HEK293 (cell line): ENCODE measurements at regions not wholly inside any gene's neighbourhood (a gene's known extent, or its start where the extent isn't known, plus 50 kb on each side); places are given as distances from the start of the nearest gene placed in this dataset.

Experiments used
- CTCF ChIA-PET: fragments of 350-600 bp; formaldehyde crosslinking; extraction: SDS; loops from one replicate; lab custom pipeline; 2021; ENCODE audit warnings: antibody characterized with exemption; lab: Yijun Ruan, JAX
- POLR2A ChIA-PET: fragments of 300-600 bp; formaldehyde crosslinking; extraction: SDS; loops from one replicate; lab custom pipeline; 2020; ENCODE audit warnings: antibody characterized with exemption, inconsistent platforms; lab: Yijun Ruan, JAX
- H3K27ac ChIP-seq: fragments of 200-500 bp; sonication (Bioruptor generic); 2 replicates; pipeline ENCODE4 v1.5.1; 2014; ENCODE audit warnings: low read depth, low read length, control low read depth, inconsistent platforms; ENCODE audit errors: extremely low read depth
- H3K36me3 ChIP-seq, 2 experiments: fragments of 200-500 bp in 1 of 2; sonication (Bioruptor generic) in 1 of 2; 1 replicate in 1 of 2; 2 replicates in 1 of 2; pipeline ENCODE4 v1.5.1; 2014 to 2017; ENCODE audit warnings: inconsistent platforms in 2 of 2, low read length in 2 of 2; ENCODE audit not compliant: control insufficient read depth in 2 of 2, insufficient read depth in 1 of 2
- H3K4me1 ChIP-seq: fragments of 200-500 bp; sonication (Bioruptor generic); 2 replicates; pipeline ENCODE4 v1.5.1; 2014; ENCODE audit warnings: mild to moderate bottlenecking, low read length, inconsistent platforms; ENCODE audit not compliant: control insufficient read depth, insufficient read depth
- H3K4me3 ChIP-seq: 2 replicates; pipeline ENCODE4 v1.5.1; 2011; ENCODE audit warnings: low read depth, mild to moderate bottlenecking, control low read depth, low read length, moderate library complexity
- H3K9me3 ChIP-seq: fragments of 200-500 bp; sonication (Bioruptor generic); 2 replicates; pipeline ENCODE4 v1.5.1; 2014; ENCODE audit warnings: low read depth, low read length, inconsistent platforms; ENCODE audit not compliant: control insufficient read depth, insufficient read depth
- BCL11A ChIP-seq: fragments of 450-650 bp; formaldehyde crosslinking; IDR thresholded peaks from 2 replicates; pipeline ENCODE4 v1.5.1; 2016; ENCODE audit warnings: low read depth, missing biosample characterization, missing genetic modification characterization
- KLF1 ChIP-seq: fragments of 450-650 bp; formaldehyde crosslinking; IDR thresholded peaks from 2 replicates; pipeline ENCODE4 v1.5.1; 2016; ENCODE audit warnings: missing biosample characterization, missing genetic modification characterization
- KLF9 ChIP-seq: fragments of 450-650 bp; formaldehyde crosslinking; IDR thresholded peaks from 2 replicates; pipeline ENCODE4 v1.5.1; 2016; ENCODE audit warnings: missing biosample characterization, missing genetic modification characterization, low read depth
- OSR2 ChIP-seq: fragments of 450-650 bp; formaldehyde crosslinking; IDR thresholded peaks from 2 replicates; pipeline ENCODE4 v1.5.1; 2016; ENCODE audit warnings: missing biosample characterization, missing genetic modification characterization
- PRDM1 ChIP-seq: fragments of 450-650 bp; formaldehyde crosslinking; IDR thresholded peaks from 2 replicates; pipeline ENCODE4; 2016; ENCODE audit warnings: missing biosample characterization, missing genetic modification characterization
- REPIN1 ChIP-seq: fragments of 450-650 bp; formaldehyde crosslinking; IDR thresholded peaks from 2 replicates; pipeline ENCODE4 v1.5.1; 2017; ENCODE audit warnings: missing biosample characterization, missing genetic modification characterization, low read depth
- SP2 ChIP-seq: fragments of 450-650 bp; formaldehyde crosslinking; IDR thresholded peaks from 2 replicates; pipeline ENCODE4 v1.5.1; 2016; ENCODE audit warnings: missing biosample characterization, missing genetic modification characterization
- SP3 ChIP-seq: fragments of 450-650 bp; formaldehyde crosslinking; IDR thresholded peaks from 2 replicates; pipeline ENCODE4 v1.5.1; 2016; ENCODE audit warnings: missing biosample characterization, missing genetic modification characterization
- ZFHX2 ChIP-seq: fragments of 450-650 bp; formaldehyde crosslinking; conservative IDR thresholded peaks from 2 replicates; pipeline ENCODE4 v1.5.1; 2016; ENCODE audit warnings: missing biosample characterization, missing genetic modification characterization
- ZNF114 ChIP-seq: fragments of 450-650 bp; formaldehyde crosslinking; IDR thresholded peaks from 2 replicates; pipeline ENCODE4 v1.5.0; 2017; ENCODE audit warnings: missing biosample characterization, missing genetic modification characterization
- ZNF184 ChIP-seq: fragments of 450-650 bp; IDR thresholded peaks from 2 replicates; pipeline ENCODE4 v1.5.1; 2018; ENCODE audit warnings: missing biosample characterization, mild to moderate bottlenecking, missing genetic modification characterization
- ZNF202 ChIP-seq: fragments of 450-650 bp; formaldehyde crosslinking; IDR thresholded peaks from 2 replicates; pipeline ENCODE4 v1.5.1; 2016; ENCODE audit warnings: missing biosample characterization, missing genetic modification characterization, borderline replicate concordance
- ZNF433 ChIP-seq: fragments of 450-650 bp; formaldehyde crosslinking; IDR thresholded peaks from 2 replicates; pipeline ENCODE4 v1.5.1; 2016; ENCODE audit warnings: missing biosample characterization, missing genetic modification characterization, low read depth
- ZNF549 ChIP-seq: fragments of 450-650 bp; IDR thresholded peaks from 2 replicates; pipeline ENCODE4 v1.5.1; 2018; ENCODE audit warnings: missing biosample characterization, missing genetic modification characterization, mild to moderate bottlenecking, inconsistent platforms, moderate library complexity
- ZNF596 ChIP-seq: fragments of 450-650 bp; IDR thresholded peaks from 2 replicates; pipeline ENCODE4 v1.5.0; 2018; ENCODE audit warnings: missing biosample characterization, mild to moderate bottlenecking, missing genetic modification characterization, moderate library complexity
- ZNF629 ChIP-seq: fragments of 450-650 bp; formaldehyde crosslinking; IDR thresholded peaks from 2 replicates; pipeline ENCODE4 v1.5.1; 2017; ENCODE audit warnings: missing biosample characterization, missing genetic modification characterization
- ZNF677 ChIP-seq: fragments of 450-650 bp; IDR thresholded peaks from 2 replicates; pipeline ENCODE4 v1.5.0; 2018; ENCODE audit warnings: missing biosample characterization, mild to moderate bottlenecking, missing genetic modification characterization, moderate library complexity
- ZNF76 ChIP-seq: fragments of 450-650 bp; formaldehyde crosslinking; IDR thresholded peaks from 2 replicates; pipeline ENCODE4; 2016; ENCODE audit warnings: low read depth, missing biosample characterization, missing genetic modification characterization, borderline replicate concordance
- ZNF777 ChIP-seq: fragments of 450-650 bp; formaldehyde crosslinking; IDR thresholded peaks from 2 replicates; pipeline ENCODE4 v1.5.1; 2017; ENCODE audit warnings: missing biosample characterization, missing genetic modification characterization, borderline replicate concordance
- TF ChIP-seq, protein P1 (sequence below): IDR thresholded peaks from 2 replicates; pipeline ENCODE4 v1.6.1; 2011; ENCODE audit warnings: mild to moderate bottlenecking, low read depth, low read length, borderline replicate concordance
- TF ChIP-seq, protein P2 (sequence below): fragments of 450-650 bp; formaldehyde crosslinking; IDR thresholded peaks from 2 replicates; pipeline ENCODE4 v1.5.1; 2016; ENCODE audit warnings: missing biosample characterization, missing genetic modification characterization
- TF ChIP-seq, protein P3 (sequence below): fragments of 450-650 bp; formaldehyde crosslinking; IDR thresholded peaks from 2 replicates; pipeline ENCODE4 v1.5.1; 2016; ENCODE audit warnings: missing biosample characterization, missing genetic modification characterization
- TF ChIP-seq, protein P4 (sequence below): fragments of 450-650 bp; formaldehyde crosslinking; IDR thresholded peaks from 2 replicates; pipeline ENCODE4 v1.5.1; 2016; ENCODE audit warnings: missing biosample characterization, missing genetic modification characterization
- TF ChIP-seq, protein P5 (sequence below): fragments of 450-650 bp; formaldehyde crosslinking; IDR thresholded peaks from 2 replicates; pipeline ENCODE4 v1.5.1; 2017; ENCODE audit warnings: missing biosample characterization, missing genetic modification characterization

DNA sequence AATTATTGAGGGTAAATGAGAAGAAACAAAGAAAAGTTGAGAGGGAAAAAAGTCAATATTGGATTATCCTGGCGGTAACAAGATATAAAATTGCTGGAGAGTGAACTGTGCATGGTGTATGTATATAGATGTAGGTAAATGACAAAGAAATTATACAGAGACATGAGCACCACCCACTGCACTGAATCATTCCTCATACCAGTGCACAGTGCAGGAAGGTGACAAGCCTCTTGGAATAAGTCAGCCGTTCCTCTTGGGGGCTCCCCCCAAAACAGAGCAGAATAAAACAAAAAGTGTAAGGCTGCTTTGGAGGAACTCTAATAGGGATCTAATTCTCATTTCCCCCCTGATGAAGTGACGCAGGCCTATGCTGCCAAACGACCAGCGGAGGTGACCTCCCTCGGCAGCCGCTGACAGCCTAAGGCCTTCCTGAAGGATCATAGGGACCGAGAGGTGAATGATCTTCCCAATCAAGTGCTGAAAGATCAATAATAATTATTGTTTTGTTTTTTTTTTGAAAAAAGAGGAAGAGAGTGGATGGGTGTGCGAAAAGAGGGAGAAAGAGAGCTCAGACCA, 245.0 kb downstream of the PSAT1 start (continued):
- TF ChIP-seq, protein P1, sequence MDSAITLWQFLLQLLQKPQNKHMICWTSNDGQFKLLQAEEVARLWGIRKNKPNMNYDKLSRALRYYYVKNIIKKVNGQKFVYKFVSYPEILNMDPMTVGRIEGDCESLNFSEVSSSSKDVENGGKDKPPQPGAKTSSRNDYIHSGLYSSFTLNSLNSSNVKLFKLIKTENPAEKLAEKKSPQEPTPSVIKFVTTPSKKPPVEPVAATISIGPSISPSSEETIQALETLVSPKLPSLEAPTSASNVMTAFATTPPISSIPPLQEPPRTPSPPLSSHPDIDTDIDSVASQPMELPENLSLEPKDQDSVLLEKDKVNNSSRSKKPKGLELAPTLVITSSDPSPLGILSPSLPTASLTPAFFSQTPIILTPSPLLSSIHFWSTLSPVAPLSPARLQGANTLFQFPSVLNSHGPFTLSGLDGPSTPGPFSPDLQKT: no peak
- TF ChIP-seq SP2 (no peak), ZNF596 (tag by site-specific recombination) (no peak), PRDM1 (tag by site-specific recombination) (no peak), ZNF184 (tag by site-specific recombination) (no peak)
- TF ChIP-seq, all 188 proteins: peak for 0

DNA sequence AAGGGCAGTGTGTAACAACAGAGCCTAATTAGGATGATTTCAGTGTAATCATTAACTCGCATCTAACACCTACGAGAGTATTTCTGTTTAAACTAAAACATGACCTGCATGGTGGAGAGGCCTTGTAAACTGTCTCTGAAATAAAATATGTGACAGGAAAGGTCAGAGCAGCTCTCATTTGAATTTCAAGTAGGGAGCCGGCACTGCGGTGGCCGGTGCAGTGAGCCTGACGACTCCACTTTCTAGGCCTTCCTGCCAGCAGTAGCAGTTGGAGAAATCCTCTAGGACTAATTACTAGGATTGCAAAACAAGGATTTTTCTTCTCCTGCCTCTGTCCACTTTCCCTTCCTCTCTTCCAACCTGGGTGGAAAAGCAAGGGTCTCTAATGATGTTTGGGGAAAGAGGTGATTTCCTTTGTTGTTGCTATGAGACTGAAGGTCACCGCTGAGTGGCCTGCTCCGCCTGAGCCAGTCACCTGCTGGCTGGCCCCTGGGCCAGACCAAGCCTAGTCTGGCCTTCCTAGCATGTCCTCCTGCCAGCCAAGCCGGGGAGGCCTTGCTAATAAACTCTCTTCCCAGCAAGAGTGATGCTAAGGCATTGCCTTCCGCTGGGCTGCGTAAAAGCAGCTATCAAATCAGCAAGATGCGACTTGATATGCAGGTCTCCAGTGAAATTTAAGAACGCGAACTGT, 245.7 kb downstream of the PSAT1 start:
- no peak overlapping the region for H3K4me3 ChIP-seq
- no peak overlapping the region for H3K27ac ChIP-seq
- H3K36me3 ChIP-seq: no peaks in the 10 kb centered on the region
- POLR2A ChIA-PET: interaction anchor here (0.6 kb wide), 1 partner anchor 11 kb away, joined by 3 read pairs; no protein-coding TSS in a partner anchor
- no peaks in the 10 kb centered on the region for H3K9me3 ChIP-seq
- H3K4me1 ChIP-seq: no peaks in the 10 kb centered on the region
- CTCF ChIA-PET: interaction anchor here (0.6 kb wide), 1 partner anchor 238 kb away, joined by 3 read pairs; no protein-coding TSS in a partner anchor
- no peak for TF ChIP-seq BCL11A (tag by site-specific recombination)
- no peak for TF ChIP-seq ZNF629
- no peak for TF ChIP-seq ZNF76 (tag by site-specific recombination)
- no peak for TF ChIP-seq ZNF677 (tag by site-specific recombination)
- TF ChIP-seq, protein P2, sequence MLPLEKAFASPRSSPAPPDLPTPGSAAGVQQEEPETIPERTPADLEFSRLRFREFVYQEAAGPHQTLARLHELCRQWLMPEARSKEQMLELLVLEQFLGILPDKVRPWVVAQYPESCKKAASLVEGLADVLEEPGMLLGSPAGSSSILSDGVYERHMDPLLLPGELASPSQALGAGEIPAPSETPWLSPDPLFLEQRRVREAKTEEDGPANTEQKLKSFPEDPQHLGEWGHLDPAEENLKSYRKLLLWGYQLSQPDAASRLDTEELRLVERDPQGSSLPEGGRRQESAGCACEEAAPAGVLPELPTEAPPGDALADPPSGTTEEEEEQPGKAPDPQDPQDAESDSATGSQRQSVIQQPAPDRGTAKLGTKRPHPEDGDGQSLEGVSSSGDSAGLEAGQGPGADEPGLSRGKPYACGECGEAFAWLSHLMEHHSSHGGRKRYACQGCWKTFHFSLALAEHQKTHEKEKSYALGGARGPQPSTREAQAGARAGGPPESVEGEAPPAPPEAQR (tag by site-specific recombination): no peak
- TF ChIP-seq ZNF202: no peak
- TF ChIP-seq SP2: no peak
- no peak for TF ChIP-seq REPIN1 (tag by site-specific recombination)
- TF ChIP-seq SP3 (tag by site-specific recombination): no peak

DNA sequence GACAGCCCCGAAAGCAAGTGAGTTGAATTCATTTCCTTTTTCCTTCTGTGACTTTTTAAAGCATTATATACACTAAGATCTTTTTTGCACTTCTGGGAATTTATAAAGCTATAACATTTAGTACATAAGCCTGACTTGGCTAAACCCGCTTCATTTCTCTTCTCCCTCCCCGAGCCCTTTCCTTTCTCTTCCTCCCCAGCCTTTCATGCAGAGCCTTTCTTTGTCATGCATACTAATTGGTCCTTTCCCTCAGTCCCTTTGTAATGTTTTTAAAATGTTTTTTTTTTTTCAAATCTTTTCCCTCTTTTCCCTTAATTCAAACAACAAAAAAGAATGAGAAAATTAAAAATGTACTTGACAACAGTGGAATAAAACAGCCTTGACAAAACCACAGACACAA, 246.4 kb downstream of the PSAT1 start:
- ChIA-PET POLR2A (no interaction called here), CTCF (interaction anchor here (0.5 kb wide), 1 partner anchor 47 kb away, joined by 6 read pairs; no protein-coding TSS in a partner anchor)
- no peaks in the 10 kb centered on the region for H3K9me3 ChIP-seq
- no peak overlapping the region for H3K4me3 ChIP-seq
- no peaks in the 10 kb centered on the region for H3K36me3 ChIP-seq
- H3K4me1 ChIP-seq: no peaks in the 10 kb centered on the region
- TF ChIP-seq, protein P3, sequence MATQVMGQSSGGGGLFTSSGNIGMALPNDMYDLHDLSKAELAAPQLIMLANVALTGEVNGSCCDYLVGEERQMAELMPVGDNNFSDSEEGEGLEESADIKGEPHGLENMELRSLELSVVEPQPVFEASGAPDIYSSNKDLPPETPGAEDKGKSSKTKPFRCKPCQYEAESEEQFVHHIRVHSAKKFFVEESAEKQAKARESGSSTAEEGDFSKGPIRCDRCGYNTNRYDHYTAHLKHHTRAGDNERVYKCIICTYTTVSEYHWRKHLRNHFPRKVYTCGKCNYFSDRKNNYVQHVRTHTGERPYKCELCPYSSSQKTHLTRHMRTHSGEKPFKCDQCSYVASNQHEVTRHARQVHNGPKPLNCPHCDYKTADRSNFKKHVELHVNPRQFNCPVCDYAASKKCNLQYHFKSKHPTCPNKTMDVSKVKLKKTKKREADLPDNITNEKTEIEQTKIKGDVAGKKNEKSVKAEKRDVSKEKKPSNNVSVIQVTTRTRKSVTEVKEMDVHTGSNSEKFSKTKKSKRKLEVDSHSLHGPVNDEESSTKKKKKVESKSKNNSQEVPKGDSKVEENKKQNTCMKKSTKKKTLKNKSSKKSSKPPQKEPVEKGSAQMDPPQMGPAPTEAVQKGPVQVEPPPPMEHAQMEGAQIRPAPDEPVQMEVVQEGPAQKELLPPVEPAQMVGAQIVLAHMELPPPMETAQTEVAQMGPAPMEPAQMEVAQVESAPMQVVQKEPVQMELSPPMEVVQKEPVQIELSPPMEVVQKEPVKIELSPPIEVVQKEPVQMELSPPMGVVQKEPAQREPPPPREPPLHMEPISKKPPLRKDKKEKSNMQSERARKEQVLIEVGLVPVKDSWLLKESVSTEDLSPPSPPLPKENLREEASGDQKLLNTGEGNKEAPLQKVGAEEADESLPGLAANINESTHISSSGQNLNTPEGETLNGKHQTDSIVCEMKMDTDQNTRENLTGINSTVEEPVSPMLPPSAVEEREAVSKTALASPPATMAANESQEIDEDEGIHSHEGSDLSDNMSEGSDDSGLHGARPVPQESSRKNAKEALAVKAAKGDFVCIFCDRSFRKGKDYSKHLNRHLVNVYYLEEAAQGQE (tag by site-specific recombination): no peak
- TF ChIP-seq ZNF549 (no peak), OSR2 (tag by site-specific recombination) (no peak), ZNF433 (tag by site-specific recombination) (no peak), KLF9 (no peak), KLF1 (tag by site-specific recombination) (no peak), ZNF777 (tag by site-specific recombination) (no peak), ZNF202 (no peak), ZFHX2 (tag by site-specific recombination) (no peak), ZNF114 (no peak)
- TF ChIP-seq, protein P4, sequence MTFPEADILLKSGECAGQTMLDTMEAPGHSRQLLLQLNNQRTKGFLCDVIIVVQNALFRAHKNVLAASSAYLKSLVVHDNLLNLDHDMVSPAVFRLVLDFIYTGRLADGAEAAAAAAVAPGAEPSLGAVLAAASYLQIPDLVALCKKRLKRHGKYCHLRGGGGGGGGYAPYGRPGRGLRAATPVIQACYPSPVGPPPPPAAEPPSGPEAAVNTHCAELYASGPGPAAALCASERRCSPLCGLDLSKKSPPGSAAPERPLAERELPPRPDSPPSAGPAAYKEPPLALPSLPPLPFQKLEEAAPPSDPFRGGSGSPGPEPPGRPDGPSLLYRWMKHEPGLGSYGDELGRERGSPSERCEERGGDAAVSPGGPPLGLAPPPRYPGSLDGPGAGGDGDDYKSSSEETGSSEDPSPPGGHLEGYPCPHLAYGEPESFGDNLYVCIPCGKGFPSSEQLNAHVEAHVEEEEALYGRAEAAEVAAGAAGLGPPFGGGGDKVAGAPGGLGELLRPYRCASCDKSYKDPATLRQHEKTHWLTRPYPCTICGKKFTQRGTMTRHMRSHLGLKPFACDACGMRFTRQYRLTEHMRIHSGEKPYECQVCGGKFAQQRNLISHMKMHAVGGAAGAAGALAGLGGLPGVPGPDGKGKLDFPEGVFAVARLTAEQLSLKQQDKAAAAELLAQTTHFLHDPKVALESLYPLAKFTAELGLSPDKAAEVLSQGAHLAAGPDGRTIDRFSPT (tag by site-specific recombination): no peak
- TF ChIP-seq, protein P5, sequence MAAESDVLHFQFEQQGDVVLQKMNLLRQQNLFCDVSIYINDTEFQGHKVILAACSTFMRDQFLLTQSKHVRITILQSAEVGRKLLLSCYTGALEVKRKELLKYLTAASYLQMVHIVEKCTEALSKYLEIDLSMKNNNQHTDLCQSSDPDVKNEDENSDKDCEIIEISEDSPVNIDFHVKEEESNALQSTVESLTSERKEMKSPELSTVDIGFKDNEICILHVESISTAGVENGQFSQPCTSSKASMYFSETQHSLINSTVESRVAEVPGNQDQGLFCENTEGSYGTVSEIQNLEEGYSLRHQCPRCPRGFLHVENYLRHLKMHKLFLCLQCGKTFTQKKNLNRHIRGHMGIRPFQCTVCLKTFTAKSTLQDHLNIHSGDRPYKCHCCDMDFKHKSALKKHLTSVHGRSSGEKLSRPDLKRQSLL (tag by site-specific recombination): no peak
- H3K27ac ChIP-seq: no peak overlapping the region
